CD1c-positive myeloid dendritic cell (primary cell): ENCODE measurements at regions not wholly inside any gene's neighbourhood (a gene's known extent, or its start where the extent isn't known, plus 50 kb on each side); places are given as distances from the start of the nearest gene placed in this dataset.

Experiments
- DNase-seq: peaks from one replicate; pipeline ENCODE4 v3.0.0-alpha.2; 2016; ENCODE audit errors: extremely low spot score

GRCh38 chr2:19809206-19809605 lies 92.6 kb downstream of the TTC32 start:
- no peak for DNase-seq

- DNase-seq = no peak
Observed at GRCh38 chr2:19807866-19808265, 93.9 kb downstream of the TTC32 start.

- no peak for DNase-seq
Observed at GRCh38 chr2:19807346-19807745, 94.4 kb downstream of the TTC32 start.

GRCh38 chr2:19806591-19806990 lies 95.2 kb downstream of the TTC32 start:
- no peak for DNase-seq

- DNase-seq = no peak
Observed at GRCh38 chr2:19806131-19806530, 95.7 kb downstream of the TTC32 start.

GRCh38 chr2:19805266-19805665 lies 96.5 kb downstream of the TTC32 start:
- no peak for DNase-seq

GRCh38 chr2:19804639-19805260 lies 97.0 kb downstream of the TTC32 start:
- no peak for DNase-seq

GRCh38 chr2:19802086-19802841 lies 99.5 kb downstream of the TTC32 start:
- DNase-seq = no peak

GRCh38 chr2:19801367-19802080 lies 100.3 kb downstream of the TTC32 start:
- DNase-seq = no peak

- DNase-seq = no peak
Observed at GRCh38 chr2:19800796-19801195, 101.0 kb downstream of the TTC32 start.

GRCh38 chr2:19799881-19800780 lies 101.7 kb downstream of the TTC32 start:
- no peak for DNase-seq

GRCh38 chr2:19797871-19798270 lies 103.9 kb downstream of the TTC32 start:
- DNase-seq = no peak

- no peak for DNase-seq
Observed at GRCh38 chr2:19797243-19797810, 104.5 kb downstream of the TTC32 start.

- DNase-seq = no peak
Observed at GRCh38 chr2:19796035-19796695, 105.6 kb downstream of the TTC32 start.

- no peak for DNase-seq
Observed at GRCh38 chr2:19793132-19793750, 108.5 kb downstream of the TTC32 start.

GRCh38 chr2:19790291-19790690 lies 111.5 kb downstream of the TTC32 start:
- no peak for DNase-seq

- no peak for DNase-seq
Observed at GRCh38 chr2:19787134-19787533, 114.6 kb downstream of the TTC32 start.

- peak; percentile 68 for DNase-seq
Observed at GRCh38 chr2:19786408-19787058, 115.2 kb downstream of the TTC32 start.

GRCh38 chr2:19785867-19786266 lies 115.9 kb downstream of the TTC32 start:
- DNase-seq = no peak

GRCh38 chr2:19785447-19785846 lies 116.3 kb downstream of the TTC32 start:
- DNase-seq = peak; percentile 6
